Left colon (tissue), 2 donors: ENCODE measurements at regions not wholly inside any gene's neighbourhood (a gene's known extent, or its start where the extent isn't known, plus 50 kb on each side); places are given as distances from the start of the nearest gene placed in this dataset.

Source experiments
- ATAC-seq: fragments of 200-7000 bp; cut with Tn5 transposase; one replicate; pipeline ENCODE4 v1.9.1; 2020; ENCODE audit warnings: mild to moderate bottlenecking, moderate library complexity
- DNase-seq, 2 donors: peaks; one replicate each; pipeline ENCODE4 v3.0.0-alpha.2; 2020
- intact Hi-C, 2 donors: fragments of 100-400 bp; cut with DNase I in 1 of 2; cut with micrococcal nuclease in 1 of 2; formaldehyde crosslinking; loops; one replicate each; pipeline versions ENCODE4 v1.11.2 to v1.14.0; 2022; cut with DNase I, micrococcal nuclease
- donor health status: DM: no; HTN: no; CAD: no.
- donor health status: DM: yes; HTN: yes; CAD: no.

- DNase-seq = no peak
- no peak for ATAC-seq
- intact Hi-C loops = no loop called here
Measured at GRCh38 chrY:12526362-12527063, 174.5 kb upstream of the USP9Y start.

- ATAC-seq (no peak), DNase-seq (no peak)
- intact Hi-C loops = no loop called here
Measured at GRCh38 chrY:12537226-12537854, 163.7 kb upstream of the USP9Y start.

- intact Hi-C loops = no loop called here
- DNase-seq (no peak), ATAC-seq (no peak)
Measured at GRCh38 chrY:12546746-12547420, 154.1 kb upstream of the USP9Y start.

GRCh38 chrY:12552471-12553283, 148.4 kb upstream of the USP9Y start:
- ATAC-seq (no peak), DNase-seq (no peak)
- intact Hi-C loops = no loop called here

DNA sequence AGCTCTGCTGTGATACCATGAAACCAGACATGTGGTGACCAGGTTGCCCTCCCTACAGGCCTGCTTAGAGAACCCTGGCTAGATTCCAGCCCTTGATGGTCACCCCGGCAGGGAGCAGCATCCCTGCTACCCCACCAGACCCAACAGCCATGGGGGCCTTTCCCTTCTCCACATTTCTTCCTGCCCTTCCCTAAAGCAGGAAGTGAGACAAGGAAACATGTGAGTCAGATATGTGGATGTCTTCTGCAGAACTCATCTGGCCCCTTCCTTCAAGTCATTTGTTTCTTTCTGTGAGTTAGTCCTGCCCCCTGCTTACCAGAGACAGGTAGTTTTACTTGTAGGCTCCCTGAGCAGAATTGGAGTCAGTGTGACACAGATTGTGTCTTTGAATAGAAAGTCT, 147.1 kb upstream of the USP9Y start:
- intact Hi-C loops = no loop called here
- ATAC-seq (no peak), DNase-seq (no peak)

- ATAC-seq (no peak), DNase-seq (no peak)
- intact Hi-C loops = no loop called here
Measured at GRCh38 chrY:12555005-12555404, 146.0 kb upstream of the USP9Y start.

GRCh38 chrY:12559007-12559406, 142.0 kb upstream of the USP9Y start:
- intact Hi-C loops = no loop called here
- no peak for DNase-seq
- ATAC-seq = no peak

DNA sequence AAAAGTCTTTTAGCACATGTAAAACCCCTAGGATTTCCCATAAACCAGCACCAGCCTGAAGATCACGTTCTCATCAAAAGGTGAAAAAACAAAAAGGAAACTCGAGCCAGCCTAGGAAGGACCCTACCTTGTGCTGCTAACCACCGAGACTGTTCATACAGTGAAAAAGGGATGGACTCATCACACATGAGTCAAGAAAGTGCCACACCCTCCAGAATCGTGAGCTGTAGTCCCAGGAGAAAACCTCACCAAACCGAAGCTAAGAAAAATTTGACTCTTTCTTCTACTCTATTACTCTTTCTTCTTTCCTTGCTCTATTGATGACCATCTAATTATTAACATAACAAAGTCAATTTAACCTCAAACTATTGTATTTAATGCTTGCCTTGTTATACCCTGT, 124.8 kb upstream of the USP9Y start:
- DNase-seq (no peak), ATAC-seq (no peak)
- intact Hi-C loops = no loop called here

DNA sequence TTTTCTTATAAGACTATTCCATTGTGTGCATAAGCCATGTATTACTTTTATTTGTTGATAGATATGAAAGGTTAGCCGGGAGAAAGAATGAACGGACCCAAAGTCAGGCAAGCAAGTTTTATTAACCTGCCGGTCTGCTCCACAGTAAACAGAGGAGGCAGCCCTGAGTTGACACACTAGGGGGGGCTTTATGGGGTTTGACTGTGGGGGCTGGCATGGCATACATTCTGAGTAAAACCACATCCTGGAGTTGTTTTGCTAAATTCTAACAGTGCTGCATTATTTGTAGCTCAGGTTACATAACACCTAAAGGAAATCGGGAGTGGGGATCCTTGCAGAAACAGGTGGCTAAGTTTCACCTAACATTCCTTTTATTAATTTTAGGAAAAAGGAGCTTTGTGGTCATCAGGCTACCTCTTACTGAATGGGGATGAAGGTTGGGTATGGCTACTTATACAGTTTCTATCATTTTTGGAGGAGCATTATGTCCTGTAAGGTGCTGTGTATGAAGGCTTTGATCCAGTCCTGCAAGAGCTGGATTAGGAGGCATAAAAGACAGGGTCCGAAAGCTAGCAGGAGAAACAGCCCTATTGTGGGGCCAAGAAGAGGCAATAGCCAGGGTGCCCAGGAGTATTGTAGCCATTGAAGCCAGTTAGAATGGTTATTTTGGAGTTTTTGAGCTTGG, 107.4 kb upstream of the USP9Y start:
- DNase-seq (no peak), ATAC-seq (no peak)
- intact Hi-C loops = no loop called here

- DNase-seq (no peak), ATAC-seq (no peak)
- intact Hi-C loops = no loop called here
Measured at GRCh38 chrY:12598783-12599182, 102.2 kb upstream of the USP9Y start.

- no peak for DNase-seq
- ATAC-seq = no peak
- intact Hi-C loops = no loop called here
Measured at GRCh38 chrY:12605426-12605825, 95.6 kb upstream of the USP9Y start.

DNA sequence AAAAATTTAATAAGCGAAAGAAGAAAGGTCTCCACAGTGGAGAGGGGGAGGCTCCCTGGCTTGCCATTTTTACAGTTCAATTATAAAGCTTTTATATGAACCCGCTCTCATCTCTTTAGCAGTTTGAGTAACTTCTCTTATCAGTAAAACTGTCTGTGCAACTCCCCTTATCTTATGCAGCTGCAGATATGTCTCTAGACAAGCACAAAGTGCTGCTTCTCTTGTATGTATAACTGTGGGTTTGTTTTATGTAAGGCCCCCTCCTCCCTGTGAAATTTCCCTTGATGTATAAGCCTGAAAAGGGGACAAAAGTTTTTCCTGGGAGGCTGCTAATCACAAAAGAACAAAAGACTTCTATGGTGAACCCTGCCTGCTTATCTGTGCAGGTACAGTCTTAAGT, 90.2 kb upstream of the USP9Y start:
- DNase-seq = no peak
- intact Hi-C loops = no loop called here

DNA sequence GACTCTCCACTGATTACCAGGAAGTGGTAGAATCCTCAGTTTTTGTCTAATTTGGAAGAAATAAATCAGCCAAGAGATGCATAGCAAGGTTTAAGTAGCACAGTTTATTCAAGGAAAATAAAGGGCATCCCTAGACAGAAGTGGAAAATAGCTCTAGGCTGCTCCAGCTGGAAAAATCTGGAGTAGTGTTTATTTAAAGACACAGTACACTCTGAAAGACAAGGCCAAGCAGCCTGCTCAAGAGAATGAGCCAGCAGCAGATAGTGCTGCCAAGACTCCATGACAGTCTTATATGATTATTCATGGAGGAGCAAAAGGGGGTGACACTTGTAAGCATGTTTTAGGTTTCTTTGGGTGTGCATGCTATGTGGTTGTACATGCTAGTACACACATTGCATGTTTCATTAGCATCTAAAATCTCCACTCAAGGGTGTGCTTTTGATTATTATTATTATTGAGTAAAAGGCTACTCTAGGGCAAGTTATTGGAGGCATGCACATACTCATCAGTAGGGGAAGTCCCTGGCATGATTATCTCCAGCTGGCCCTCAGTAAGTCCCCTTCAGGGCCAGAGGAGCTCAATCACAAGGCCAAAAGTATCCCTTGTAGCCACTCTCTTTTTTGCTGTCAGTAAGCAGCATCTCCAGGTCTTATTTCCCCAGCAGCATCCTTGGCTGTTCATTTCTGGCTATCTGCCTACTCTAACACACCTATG, 85.1 kb upstream of the USP9Y start:
- intact Hi-C loops = no loop called here
- no peak for DNase-seq
- no peak for ATAC-seq

More for the DNA sequence above, 90.2 kb upstream of the USP9Y start:
- ATAC-seq = no peak

DNA sequence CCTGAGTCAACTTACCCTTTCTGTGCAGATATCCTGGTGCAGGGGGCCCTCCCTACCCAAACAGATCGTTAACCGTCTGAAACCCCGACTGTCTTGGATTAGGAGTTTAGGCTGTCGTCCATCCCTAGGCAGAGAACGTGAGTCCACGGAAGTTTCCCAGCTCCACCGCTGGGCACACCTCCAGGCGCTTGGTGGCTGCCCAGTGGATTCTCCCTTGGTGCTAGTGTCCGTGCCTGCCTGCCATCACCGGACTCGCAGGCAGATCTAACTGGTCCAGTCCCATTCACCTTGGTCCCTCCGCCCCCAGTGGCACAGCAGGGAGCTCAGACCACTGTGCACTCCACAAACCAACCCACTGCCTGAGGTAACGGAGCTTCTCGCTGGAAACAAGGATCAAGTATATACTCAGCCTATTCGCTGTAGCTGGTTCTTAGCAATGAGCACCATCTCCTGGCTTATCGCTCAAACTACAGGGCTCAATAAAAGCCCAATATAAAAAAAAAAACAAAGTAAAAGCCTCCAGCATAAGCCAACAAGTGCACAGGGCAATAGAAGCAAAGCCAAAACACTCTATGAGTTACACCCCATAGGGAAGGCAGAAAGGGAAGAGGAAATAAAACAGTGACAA, 79.5 kb upstream of the USP9Y start:
- intact Hi-C loops = no loop called here
- DNase-seq (no peak), ATAC-seq (no peak)

GRCh38 chrY:12623204-12623603, 77.8 kb upstream of the USP9Y start:
- DNase-seq (no peak), ATAC-seq (no peak)
- intact Hi-C loops = no loop called here

- DNase-seq (no peak), ATAC-seq (no peak)
- intact Hi-C loops = no loop called here
Measured at GRCh38 chrY:12642986-12643385, 58.0 kb upstream of the USP9Y start.

DNA sequence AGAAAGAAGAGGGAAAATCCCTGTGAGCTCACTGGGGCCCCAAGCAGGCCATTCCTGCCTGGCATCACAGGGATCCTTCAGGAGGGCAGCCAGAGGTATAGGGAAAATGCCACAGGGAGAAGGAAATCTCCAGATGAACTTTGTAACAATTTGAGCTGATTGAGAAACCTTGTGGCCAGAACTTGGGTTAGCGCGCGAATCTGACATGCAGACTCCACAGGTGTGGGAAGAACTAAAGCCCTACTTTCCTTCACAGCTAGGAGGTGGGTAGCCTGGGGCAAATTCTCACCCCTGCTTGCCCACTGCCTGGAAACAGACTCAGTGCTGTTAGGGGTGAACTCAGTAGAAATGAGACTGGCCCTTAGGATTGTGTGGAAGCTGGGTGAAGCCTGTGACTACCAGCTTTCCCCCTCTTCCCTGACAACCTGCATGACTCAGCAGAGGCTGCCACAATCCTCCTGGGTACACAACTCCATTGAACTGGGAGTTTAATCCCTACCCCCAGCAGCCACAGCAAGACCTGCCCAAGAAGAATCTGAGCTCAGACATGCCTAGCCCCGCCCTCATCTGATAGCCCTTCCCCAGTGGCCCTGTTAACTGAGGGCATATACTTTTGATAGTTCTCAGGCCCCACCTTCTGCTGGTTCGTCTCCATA, 57.2 kb upstream of the USP9Y start:
- ATAC-seq = no peak
- no peak for DNase-seq
- intact Hi-C loops = no loop called here

GRCh38 chrY:12651095-12651494, 49.9 kb upstream of the USP9Y start:
- no peak for ATAC-seq
- no peak for DNase-seq
- intact Hi-C loops = no loop called here
